GM06990 (cell line): ENCODE measurements at regions not wholly inside any gene's neighbourhood (a gene's known extent, or its start where the extent isn't known, plus 50 kb on each side); places are given as distances from the start of the nearest gene placed in this dataset.

Experiments used
- DNase-seq: peaks from one replicate; pipeline ENCODE4 v3.0.0-alpha.2; 2011; ENCODE audit not compliant: insufficient read length; ENCODE audit errors: extremely low read depth
- H3K27me3 ChIP-seq: replicated peaks from 2 replicates; pipeline ENCODE4 v1.6.0; 2011; ENCODE audit warnings: low read length; ENCODE audit not compliant: control insufficient read depth, insufficient read depth
- H3K36me3 ChIP-seq: 2 replicates; pipeline ENCODE4 v1.5.1; 2011; ENCODE audit warnings: low read length; ENCODE audit not compliant: control insufficient read depth, insufficient read depth
- H3K4me3 ChIP-seq: replicated peaks from 2 replicates; pipeline ENCODE4 v1.5.1; 2011; ENCODE audit warnings: low read depth, mild to moderate bottlenecking, control low read depth, low read length
- CTCF ChIP-seq: IDR thresholded peaks from 2 replicates; pipeline ENCODE4 v1.5.1; 2011; ENCODE audit warnings: low read length, control low read depth, mild to moderate bottlenecking, inconsistent platforms; ENCODE audit not compliant: insufficient read depth, poor library complexity, severe bottlenecking

- Histone ChIP-seq H3K4me3 (no peak overlapping the region), H3K36me3 (no peaks in the 10 kb centered on the region), H3K27me3 (no peaks in the 10 kb centered on the region)
- TF ChIP-seq CTCF, result no peak
- DNase-seq, result no peak
Observed at GRCh38 chr5:2250365-2250950, 367.7 kb upstream of the IRX4 start.

GRCh38 chr5:2249442-2249841 is 366.7 kb upstream of the IRX4 start:
- H3K4me3 ChIP-seq, result no peak overlapping the region
- TF ChIP-seq CTCF, result no peak
- H3K36me3 ChIP-seq, result no peaks in the 10 kb centered on the region
- H3K27me3 ChIP-seq, result no peaks in the 10 kb centered on the region
- no peak for DNase-seq

GRCh38 chr5:2249026-2249425 is 366.3 kb upstream of the IRX4 start:
- no peak for TF ChIP-seq CTCF
- Histone ChIP-seq H3K4me3 (no peak overlapping the region), H3K27me3 (no peaks in the 10 kb centered on the region), H3K36me3 (no peaks in the 10 kb centered on the region)
- DNase-seq, result no peak

GRCh38 chr5:2242539-2242938 is 359.8 kb upstream of the IRX4 start:
- TF ChIP-seq CTCF, result no peak
- Histone ChIP-seq H3K4me3 (no peak overlapping the region), H3K27me3 (no peaks in the 10 kb centered on the region), H3K36me3 (no peaks in the 10 kb centered on the region)
- DNase-seq, result no peak

GRCh38 chr5:2241842-2242241 is 359.1 kb upstream of the IRX4 start:
- Histone ChIP-seq H3K36me3 (no peaks in the 10 kb centered on the region), H3K27me3 (no peaks in the 10 kb centered on the region), H3K4me3 (no peak overlapping the region)
- no peak for TF ChIP-seq CTCF
- DNase-seq, result no peak
